ELF-1 (cell line): ENCODE measurements at regions not wholly inside any gene's neighbourhood (a gene's known extent, or its start where the extent isn't known, plus 50 kb on each side); places are given as distances from the start of the nearest gene placed in this dataset.

Experiments used
- DNase-seq: peaks from one replicate; pipeline ENCODE4 v3.0.0-alpha.2; 2016; ENCODE audit warnings: low read depth, low spot score

- DNase-seq = no peak
Measured at GRCh38 chr13:54165581-54166215, 1137.1 kb downstream of the OLFM4 start.

DNA sequence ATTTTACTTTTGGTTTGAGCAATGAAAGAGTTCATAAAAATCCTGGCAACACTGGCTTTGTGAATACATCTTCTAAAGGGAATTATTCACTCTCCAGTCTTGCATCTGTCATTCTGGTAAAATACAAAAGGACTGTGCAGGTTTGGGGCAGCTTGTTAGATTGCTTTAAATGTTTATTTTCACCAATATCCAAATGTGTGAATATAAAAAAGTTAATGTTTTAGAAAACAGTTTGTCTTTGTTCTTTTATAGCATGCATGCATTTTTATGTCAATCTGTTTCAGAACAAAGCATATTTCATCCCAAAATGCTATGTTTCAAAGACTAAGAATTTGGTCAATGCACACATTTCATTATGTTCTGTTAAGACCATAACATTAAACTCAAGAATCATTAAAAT lies 1145.4 kb downstream of the OLFM4 start:
- DNase-seq = no peak

DNA sequence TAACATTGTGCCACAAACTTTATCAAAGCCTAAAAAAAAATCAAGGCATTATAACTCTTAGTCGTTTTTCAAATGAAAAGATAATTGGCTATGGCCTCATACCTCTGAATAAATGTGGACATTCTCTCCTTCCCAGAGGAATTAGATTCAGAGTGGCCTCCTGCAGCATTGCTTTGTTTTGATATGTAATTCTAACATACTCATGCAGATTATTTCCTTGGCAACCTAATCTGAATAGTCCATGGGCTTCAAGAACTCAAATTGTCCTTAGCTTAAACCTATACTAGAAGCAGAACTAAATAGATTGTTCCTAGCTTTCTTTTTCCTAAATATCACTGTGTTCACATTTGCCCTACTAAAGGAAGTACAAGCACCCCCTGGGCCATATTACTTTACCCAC lies 1146.9 kb downstream of the OLFM4 start:
- DNase-seq = no peak

DNA sequence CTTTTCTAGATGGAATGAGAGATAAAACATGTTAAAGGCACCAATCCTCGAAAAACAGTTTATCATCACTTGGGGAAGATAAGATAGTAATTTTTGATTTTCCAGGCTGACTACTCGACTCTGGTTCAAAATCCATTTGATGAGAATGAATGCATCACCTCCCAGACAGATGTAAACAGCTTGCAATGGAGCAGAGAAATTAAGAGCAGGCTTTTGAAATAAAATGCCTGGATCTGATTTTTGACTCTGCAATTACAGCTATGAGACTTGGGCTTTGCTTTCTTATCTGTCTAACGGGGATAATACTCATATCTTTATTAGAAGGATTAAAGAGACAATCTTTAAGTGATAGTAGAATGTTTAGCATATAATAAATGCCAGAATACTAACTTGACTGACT lies 1148.9 kb downstream of the OLFM4 start:
- no peak for DNase-seq

GRCh38 chr13:54183166-54183565 lies 1154.6 kb downstream of the OLFM4 start:
- no peak for DNase-seq

- no peak for DNase-seq
Measured at GRCh38 chr13:54183728-54184127, 1155.1 kb downstream of the OLFM4 start.

GRCh38 chr13:54184576-54184975 lies 1156.0 kb downstream of the OLFM4 start:
- DNase-seq = no peak

GRCh38 chr13:54185101-54185500 lies 1156.5 kb downstream of the OLFM4 start:
- DNase-seq = no peak

DNA sequence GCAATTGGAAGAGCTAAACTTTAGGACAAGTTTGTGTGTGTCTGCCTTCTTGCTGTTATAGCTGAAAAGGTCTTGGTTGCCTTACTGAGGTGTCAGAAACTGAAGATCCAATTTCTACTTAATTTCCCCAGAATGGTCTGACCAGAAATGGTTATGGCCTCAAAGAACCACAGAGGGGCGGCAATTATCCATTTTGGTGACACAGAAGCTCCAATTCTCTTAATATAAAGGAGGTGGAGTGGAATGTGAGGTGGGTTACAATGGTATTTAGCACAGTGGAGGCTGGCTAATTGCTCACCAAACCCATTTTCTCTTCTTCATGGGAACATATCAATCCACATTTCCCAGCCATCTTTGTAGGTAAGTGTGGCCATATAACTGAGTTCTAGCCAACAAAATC lies 1157.2 kb downstream of the OLFM4 start:
- DNase-seq = peak; percentile 67

DNA sequence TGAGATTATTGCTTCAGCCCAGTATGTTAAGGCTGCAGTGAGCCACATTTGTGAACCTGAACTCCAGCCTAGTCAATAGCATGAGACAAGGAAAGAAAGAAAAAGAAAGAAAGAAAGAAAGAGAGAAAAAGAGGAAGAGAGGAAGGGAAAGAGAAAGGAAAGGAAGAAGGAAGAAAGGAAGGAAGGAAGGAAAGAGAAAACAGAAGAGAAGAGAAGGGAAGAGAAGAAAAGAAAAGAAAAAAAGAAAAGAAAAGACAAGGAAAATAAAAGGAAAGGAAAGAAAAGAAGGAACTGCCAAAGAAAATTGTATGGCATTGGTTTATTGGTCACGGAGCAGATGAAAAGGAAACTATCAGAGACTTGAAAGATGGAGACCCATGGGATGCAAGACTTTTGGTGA lies 1158.8 kb downstream of the OLFM4 start:
- no peak for DNase-seq

DNA sequence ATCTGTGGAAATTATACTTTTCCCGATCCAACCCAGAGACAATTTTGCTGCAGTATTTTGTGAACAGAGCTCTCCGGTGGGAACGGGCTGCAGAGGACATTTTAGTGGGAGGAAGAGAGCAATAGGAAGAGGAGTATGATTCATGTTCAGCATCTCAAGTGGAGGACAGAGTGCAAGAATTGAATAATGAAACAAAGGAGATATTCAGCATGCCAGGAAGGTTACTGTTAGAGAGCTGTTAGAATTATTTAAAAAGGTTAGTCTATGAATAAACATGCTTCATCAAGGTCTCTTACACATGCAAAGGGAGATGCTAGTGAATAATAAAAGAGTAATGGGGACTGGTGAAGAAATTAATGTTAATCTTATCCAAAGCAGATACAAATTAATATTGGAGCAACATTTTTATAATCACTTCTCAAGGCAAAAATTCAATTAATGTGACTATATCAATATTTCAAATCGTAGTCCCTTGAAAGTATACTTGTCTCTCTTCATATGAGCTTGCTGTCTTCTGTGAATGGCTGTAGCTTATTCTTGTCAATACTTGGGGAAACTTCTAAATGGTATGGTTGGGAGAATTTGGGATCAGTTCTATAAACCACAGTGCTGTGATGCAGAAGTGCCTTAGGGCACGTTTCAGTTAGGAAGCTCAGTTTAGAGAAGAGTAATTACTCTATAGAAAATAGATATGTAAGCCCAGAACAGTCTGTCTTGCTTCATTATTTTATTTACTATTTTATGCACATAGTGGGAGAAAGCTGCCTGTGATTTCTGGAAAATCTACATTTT lies 1165.8 kb downstream of the OLFM4 start:
- no peak for DNase-seq

GRCh38 chr13:54196684-54197083 lies 1168.1 kb downstream of the OLFM4 start:
- no peak for DNase-seq

DNA sequence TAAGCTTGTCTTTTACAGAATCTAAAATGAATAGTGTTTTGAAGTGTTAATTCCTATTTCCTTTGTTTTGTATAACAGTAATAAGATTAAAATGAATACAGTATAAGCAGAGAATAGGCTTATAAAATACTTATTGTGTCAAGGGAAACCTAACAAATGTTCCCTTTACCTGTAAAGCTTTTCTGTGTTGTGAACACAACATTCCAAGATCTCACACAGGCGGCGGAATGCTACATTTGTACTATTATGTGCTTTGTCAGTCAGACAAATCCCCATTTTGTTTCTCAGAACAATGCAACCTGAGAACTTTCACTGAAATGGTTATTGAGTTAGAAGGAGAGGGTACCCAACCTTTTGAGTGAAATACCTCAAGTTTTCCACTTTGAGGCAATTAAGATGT lies 1170.3 kb downstream of the OLFM4 start:
- no peak for DNase-seq

DNA sequence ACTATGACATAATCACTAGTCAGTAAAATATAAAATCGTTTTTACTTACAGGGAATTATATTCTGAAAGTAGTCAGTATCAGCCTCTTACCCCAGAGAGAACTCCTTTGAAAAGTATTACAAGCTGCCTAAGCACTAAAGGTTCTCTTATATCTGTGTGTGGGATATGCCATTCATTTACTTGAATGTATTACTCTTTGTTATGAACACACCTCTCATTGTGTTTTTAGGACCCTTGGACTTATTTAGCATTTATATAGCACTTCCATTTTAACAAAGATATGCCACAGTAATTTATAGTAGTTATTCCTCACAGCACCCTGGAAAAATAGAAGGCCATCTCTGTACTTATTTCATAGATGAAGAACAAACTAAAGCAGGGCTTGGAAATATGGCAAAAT lies 1178.0 kb downstream of the OLFM4 start:
- DNase-seq = no peak

DNA sequence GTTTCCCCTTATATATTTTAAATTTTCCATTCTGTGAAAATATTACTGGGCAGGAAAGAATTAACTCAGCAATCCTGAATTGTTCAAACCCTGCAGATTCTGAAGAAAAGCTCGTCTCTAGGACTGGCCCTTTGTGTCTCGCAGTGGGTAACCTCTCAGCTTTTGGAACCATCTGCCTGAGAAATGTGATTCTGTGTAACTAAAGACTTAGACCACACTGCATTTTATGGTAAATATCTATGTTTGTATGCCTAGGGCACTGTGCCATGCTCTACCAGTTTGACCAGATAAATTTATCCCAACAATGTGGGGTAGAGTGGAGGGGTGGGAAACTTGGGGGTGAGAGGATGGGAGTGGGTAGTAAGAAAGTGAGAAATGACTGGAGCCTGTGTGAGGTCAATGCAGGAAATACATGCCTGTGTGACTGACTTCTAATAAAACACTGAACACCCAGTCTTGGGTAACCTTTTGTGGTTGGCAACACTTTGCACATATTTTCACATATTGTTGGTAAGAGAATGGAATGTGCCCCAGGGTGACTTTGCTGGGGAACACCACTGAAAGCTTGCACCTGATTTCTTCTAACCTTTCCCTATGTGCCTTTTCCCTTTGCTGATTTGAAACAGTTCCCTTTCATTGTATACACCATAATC lies 1181.9 kb downstream of the OLFM4 start:
- DNase-seq = peak; percentile 55

DNA sequence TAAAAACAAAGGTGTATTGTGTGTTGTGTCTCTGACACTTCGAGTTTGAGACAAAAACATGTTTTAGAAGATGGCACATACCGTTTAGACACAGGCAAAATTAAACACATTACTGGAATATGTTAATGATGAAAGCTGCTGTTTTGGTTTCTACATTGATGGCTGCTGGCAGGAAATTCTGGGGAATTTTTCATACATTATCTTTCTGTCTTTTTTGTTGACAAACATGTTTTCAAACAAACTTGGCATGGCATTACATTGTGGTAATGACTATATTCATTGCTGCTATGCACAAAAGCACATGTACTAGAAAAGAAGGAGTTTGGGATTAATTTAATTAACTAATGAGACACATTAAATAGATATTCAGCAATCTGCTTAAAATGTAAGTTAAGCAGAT lies 1187.6 kb downstream of the OLFM4 start:
- no peak for DNase-seq

DNA sequence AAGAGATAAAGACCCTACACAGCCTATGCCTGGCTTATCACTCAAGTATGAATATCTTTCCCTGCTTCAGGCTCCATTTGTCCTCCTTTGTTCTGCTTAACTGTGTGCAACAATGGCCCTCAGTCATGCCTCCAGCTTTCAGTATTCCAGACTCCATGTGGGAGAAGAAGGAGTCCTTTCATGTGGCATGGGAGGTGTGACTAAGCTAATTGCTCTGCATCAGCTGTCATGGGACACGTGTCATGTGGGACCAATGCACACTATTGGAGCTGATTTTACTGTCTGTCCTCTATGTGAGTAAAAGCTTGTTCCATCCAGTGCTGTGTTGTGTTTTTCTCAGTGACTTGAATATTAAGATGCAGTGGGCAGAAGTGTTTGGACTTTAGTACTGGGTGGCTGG lies 1198.3 kb downstream of the OLFM4 start:
- DNase-seq = peak; percentile 47

GRCh38 chr13:54232700-54233099 lies 1204.1 kb downstream of the OLFM4 start:
- no peak for DNase-seq

- no peak for DNase-seq
Measured at GRCh38 chr13:54234607-54235006, 1206.0 kb downstream of the OLFM4 start.

DNA sequence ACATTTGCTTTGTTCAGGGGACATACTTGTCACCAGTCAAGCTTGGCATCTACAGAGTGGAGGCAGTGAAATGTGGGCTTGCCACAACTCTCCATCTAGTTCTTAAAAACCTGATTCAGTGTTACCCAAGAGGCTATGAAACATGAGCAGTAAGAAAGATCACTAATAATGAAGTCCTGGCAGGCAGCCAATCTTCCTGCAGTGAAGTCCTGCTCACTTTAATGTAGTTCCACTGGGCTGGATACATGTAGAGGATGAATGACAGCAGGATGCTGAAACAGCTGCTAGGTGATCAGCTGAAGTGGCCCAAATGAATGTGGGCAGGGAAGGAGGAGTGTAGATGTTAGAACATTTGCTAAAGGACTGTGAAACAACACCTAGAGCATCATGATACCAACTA lies 1213.1 kb downstream of the OLFM4 start:
- no peak for DNase-seq

GRCh38 chr13:54248306-54248705 lies 1219.7 kb downstream of the OLFM4 start:
- DNase-seq = no peak

DNA sequence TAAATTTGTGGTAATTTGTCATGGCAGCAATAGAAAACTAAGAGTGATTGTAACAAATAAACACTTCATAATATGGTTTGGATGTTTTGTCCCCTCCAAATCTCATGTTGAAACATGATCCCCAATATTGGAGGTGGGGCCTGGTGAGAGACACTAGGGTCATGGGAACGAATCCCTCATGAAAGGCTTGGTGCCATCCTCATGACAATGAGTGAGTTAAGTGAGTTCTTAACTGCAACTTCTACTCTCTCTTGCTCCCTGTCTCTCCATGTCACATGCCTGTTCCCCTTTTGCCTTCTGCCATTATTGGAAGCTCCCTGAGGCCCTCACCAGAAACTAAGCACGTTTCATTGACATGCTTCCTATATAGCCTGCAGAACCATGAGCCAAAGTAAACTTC lies 1233.2 kb downstream of the OLFM4 start:
- DNase-seq = no peak

DNA sequence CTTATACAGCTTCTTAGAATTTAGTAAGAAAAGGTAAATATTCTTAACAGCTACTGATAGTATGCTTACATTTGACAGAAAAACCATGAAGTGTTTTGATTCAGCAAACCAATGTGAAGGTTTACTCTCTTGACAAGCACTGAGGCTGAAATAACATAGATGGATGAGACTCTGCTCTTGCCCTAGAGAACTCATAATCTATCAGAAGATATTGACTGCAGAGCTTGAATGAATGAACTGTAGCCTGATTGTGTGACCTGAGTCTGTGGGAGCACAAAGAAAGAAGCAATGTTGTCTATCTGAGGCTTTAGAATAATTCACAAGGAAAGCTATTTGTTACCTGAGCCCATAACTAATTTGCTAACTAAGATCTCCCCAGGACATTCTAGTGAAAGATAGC lies 1235.3 kb downstream of the OLFM4 start:
- DNase-seq = no peak
